NB4 (cell line): ENCODE measurements at regions not wholly inside any gene's neighbourhood (a gene's known extent, or its start where the extent isn't known, plus 50 kb on each side); places are given as distances from the start of the nearest gene placed in this dataset.

Experiments
- DNase-seq: peaks from one replicate; pipeline ENCODE4 v3.0.0; 2010; ENCODE audit warnings: low read depth
- H3K4me3 ChIP-seq: one replicate; pipeline ENCODE4 v1.5.1; 2011; ENCODE audit warnings: mild to moderate bottlenecking, low read depth, low read length, moderate library complexity
- MYC ChIP-seq: IDR thresholded peaks from 2 replicates; pipeline ENCODE4 v1.6.1; 2011; ENCODE audit warnings: low read depth, low read length
- POLR2A ChIP-seq: IDR thresholded peaks from 2 replicates; pipeline ENCODE4 v1.6.1; 2011; ENCODE audit warnings: mild to moderate bottlenecking; ENCODE audit not compliant: insufficient read length; ENCODE audit errors: extremely low read depth
- TF ChIP-seq, protein P1 (sequence below): IDR thresholded peaks from one replicate; pipeline ENCODE4 v1.5.1; 2012; ENCODE audit warnings: low read depth, low read length
- TF ChIP-seq, protein P2 (sequence below): IDR thresholded peaks from 2 replicates; pipeline ENCODE4 v1.6.1; 2011; ENCODE audit warnings: low read depth, low read length

DNA sequence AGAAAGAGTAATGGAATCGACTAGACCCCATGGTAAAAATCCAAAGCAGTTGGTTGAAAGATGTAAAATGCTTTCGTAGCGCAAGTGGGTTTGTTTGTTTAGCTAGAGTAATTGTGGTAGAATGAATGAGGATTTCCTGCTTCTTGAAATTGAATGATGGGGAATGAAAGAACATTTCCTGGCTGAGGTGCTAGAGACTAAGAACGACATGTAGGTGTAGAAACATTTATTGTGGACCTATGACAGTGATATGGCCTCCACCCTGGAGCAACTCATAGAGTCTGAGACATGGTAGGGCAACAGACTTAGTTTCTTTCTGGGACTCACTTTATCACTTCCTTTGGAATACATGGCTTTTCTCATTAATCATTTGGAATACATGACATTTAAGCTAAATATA lies 467.6 kb upstream of the CFAP20DC start:
- H3K4me3 ChIP-seq: no peak overlapping the region
- no peak for DNase-seq
- TF ChIP-seq MYC: no peak
- TF ChIP-seq, protein P1, sequence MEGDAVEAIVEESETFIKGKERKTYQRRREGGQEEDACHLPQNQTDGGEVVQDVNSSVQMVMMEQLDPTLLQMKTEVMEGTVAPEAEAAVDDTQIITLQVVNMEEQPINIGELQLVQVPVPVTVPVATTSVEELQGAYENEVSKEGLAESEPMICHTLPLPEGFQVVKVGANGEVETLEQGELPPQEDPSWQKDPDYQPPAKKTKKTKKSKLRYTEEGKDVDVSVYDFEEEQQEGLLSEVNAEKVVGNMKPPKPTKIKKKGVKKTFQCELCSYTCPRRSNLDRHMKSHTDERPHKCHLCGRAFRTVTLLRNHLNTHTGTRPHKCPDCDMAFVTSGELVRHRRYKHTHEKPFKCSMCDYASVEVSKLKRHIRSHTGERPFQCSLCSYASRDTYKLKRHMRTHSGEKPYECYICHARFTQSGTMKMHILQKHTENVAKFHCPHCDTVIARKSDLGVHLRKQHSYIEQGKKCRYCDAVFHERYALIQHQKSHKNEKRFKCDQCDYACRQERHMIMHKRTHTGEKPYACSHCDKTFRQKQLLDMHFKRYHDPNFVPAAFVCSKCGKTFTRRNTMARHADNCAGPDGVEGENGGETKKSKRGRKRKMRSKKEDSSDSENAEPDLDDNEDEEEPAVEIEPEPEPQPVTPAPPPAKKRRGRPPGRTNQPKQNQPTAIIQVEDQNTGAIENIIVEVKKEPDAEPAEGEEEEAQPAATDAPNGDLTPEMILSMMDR: no peak
- TF ChIP-seq POLR2A: no peak
- TF ChIP-seq, protein P2, sequence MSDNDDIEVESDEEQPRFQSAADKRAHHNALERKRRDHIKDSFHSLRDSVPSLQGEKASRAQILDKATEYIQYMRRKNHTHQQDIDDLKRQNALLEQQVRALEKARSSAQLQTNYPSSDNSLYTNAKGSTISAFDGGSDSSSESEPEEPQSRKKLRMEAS: no peak

DNA sequence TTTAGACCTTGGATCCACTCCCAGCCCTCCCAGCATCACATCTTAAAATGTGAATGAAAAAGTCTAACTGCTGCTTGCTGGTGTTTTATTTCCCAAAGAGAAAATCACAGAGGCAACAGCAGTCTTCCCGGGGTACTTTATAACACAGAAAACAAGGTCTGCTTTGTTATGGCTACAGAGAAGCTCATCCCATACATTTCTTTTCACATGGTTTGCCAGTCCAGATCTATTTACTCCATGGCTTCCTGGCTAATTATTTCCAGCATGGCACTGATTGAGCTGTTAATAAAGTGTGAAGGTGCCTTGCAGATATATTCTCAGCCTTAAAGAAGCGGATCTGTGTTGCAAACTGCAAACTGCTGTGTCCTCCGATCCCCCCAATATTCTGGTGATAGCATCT lies 466.1 kb upstream of the CFAP20DC start:
- DNase-seq: no peak
- no peak overlapping the region for H3K4me3 ChIP-seq
- TF ChIP-seq POLR2A (no peak), MYC (no peak)
- TF ChIP-seq, protein P1: no peak
- TF ChIP-seq, protein P2: no peak

DNA sequence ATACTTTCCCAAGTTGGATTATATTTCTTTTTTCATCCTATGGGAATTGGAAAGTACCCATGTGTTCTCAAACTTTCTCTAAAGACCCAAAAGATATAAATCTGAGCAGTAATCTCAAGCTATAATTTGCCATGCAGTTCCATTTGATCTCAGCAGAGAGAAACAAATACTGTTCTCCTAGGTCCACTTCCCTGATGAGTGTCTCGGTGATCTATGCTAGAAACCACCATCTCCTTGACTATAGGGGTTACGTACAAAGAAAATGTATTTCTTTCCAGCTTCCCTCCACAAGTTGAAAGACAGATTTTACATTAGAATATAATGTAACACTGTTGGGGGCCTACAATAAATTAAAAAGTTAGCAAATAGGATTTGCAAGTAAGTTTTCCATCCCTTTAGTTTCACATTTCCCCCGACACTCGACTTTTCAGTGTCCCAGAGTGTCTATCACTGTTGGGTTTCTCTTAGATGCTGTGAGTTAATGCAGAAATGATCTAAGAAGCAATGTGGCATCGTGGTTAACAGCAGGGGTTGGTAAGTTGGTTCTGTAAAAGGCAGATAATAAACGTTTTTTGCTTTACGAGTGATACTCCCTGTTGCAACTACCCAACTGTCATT lies 465.1 kb upstream of the CFAP20DC start:
- no peak overlapping the region for H3K4me3 ChIP-seq
- TF ChIP-seq, protein P1: no peak
- TF ChIP-seq POLR2A (no peak), MYC (peak; percentile 15; the same call in 1 of the 2 replicates)
- TF ChIP-seq, protein P2: no peak

DNA sequence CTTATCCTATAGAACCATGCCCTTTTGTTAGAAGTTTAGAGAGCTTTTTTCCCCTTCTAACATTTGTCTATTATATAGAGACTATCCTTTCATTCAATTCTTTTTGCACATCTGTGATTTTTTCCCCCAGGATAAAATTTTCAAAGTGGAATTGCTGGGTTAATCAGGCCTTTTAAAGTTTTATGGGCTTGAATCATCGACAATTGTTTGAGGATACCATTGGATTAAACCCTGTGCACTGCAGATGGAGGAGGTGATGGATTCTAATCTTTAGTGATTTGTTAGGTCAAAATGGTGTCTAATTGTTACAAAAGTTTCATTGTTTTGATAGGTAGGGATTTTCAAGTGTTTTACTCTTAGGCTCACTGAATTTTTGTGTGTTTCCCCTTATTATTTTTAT lies 463.7 kb upstream of the CFAP20DC start:
- no peak overlapping the region for H3K4me3 ChIP-seq
- TF ChIP-seq POLR2A (no peak), MYC (no peak)
- TF ChIP-seq, protein P1: no peak
- TF ChIP-seq, protein P2: no peak
- DNase-seq: no peak

More for the DNA sequence above, 465.1 kb upstream of the CFAP20DC start:
- DNase-seq: peak; percentile 11

DNA sequence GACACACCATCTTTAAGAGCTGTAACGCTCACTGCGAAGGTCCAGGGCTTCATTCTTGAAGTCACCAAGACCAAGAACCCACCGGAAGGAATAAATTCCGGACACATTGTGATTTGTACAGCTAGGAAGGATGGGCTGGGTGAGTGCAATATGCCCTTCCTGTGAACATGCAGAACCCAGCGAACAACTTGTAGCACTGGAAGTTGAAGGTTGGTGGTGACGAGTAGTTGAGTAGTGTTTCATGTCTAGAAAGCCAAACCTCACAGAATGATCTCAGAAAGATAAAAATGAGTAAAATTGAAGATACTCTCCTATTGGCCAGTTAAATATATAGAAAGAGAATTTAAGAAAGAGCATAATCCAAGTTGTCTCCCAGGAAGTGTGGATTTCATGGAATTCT lies 462.2 kb upstream of the CFAP20DC start:
- TF ChIP-seq, protein P1: no peak
- no peak for TF ChIP-seq MYC
- no peak overlapping the region for H3K4me3 ChIP-seq
- DNase-seq: no peak

DNA sequence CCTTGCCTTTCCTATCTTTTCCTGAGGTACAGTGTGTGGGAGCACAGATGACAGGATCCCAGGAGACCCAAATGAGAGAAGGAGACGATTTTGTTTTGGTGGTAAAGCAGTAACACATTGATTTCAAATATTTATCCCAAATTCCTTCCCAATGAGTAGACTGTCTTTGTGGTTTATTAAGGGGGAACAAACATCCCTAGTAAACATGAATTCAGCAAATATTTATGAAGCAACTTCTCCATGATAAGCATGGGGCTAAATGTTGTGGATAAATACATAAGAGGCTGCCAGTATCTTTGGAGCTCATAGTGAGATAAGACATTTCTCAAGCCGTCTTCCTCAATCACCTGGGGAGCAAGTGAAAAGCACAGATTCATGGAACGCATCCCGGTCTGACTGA lies 460.8 kb upstream of the CFAP20DC start:
- no peak for DNase-seq
- TF ChIP-seq POLR2A (no peak), MYC (no peak)
- TF ChIP-seq, protein P2: no peak
- TF ChIP-seq, protein P1: no peak

More for the DNA sequence above, 460.8 kb upstream of the CFAP20DC start:
- no peak overlapping the region for H3K4me3 ChIP-seq
